OCI-LY1 (cell line): ENCODE measurements at regions not wholly inside any gene's neighbourhood (a gene's known extent, or its start where the extent isn't known, plus 50 kb on each side); places are given as distances from the start of the nearest gene placed in this dataset.

Experiments used
- H2AFZ ChIP-seq: fragments of 200-600 bp; sonication (generic), shearing (Covaris generic); 2 replicates; pipeline ENCODE4 v1.6.0; 2014; ENCODE audit warnings: antibody characterized with exemption, mild to moderate bottlenecking, low read length
- H3F3A ChIP-seq: fragments of 200-600 bp; sonication (generic), shearing (Covaris generic); 2 replicates; pipeline ENCODE4 v1.6.0; 2014; ENCODE audit warnings: mild to moderate bottlenecking, antibody characterized with exemption, low read length, moderate library complexity; ENCODE audit not compliant: insufficient read depth
- H3K27ac ChIP-seq: fragments of 200-600 bp; sonication (generic); 2 replicates; pipeline ENCODE4 v1.5.1; 2014; ENCODE audit warnings: low read length, mixed run types, mild to moderate bottlenecking, low read depth; ENCODE audit not compliant: poor library complexity, severe bottlenecking
- H3K27me3 ChIP-seq: fragments of 200-600 bp; sonication (generic); 2 replicates; pipeline ENCODE4 v1.6.0; 2014; ENCODE audit warnings: antibody characterized with exemption, mild to moderate bottlenecking, low read length, moderate library complexity; ENCODE audit not compliant: insufficient read depth
- H3K36me3 ChIP-seq: fragments of 200-600 bp; sonication (generic); 2 replicates; pipeline ENCODE4 v1.6.1; 2014; ENCODE audit warnings: mild to moderate bottlenecking, antibody characterized with exemption, low read length, moderate library complexity, mixed read lengths; ENCODE audit not compliant: insufficient read depth
- H3K4me1 ChIP-seq: fragments of 200-600 bp; sonication (generic); 2 replicates; pipeline ENCODE4 v1.5.1; 2014; ENCODE audit warnings: mild to moderate bottlenecking, low read length, moderate library complexity; ENCODE audit not compliant: insufficient read depth, severe bottlenecking
- H3K4me2 ChIP-seq: fragments of 200-600 bp; sonication (generic), shearing (Covaris generic); 2 replicates; pipeline ENCODE4 v1.6.1; 2014; ENCODE audit warnings: low read length
- H3K4me3 ChIP-seq: fragments of 200-600 bp; sonication (generic); 2 replicates; pipeline ENCODE4 v1.5.1; 2014; ENCODE audit warnings: low read length, low read depth, mild to moderate bottlenecking, mixed read lengths; ENCODE audit not compliant: poor library complexity, severe bottlenecking
- H3K79me2 ChIP-seq: fragments of 200-600 bp; shearing (Covaris generic); 2 replicates; pipeline ENCODE4 v1.6.1; 2016; ENCODE audit warnings: mixed run types, low read length, mixed read lengths; ENCODE audit not compliant: insufficient read depth
- H3K9ac ChIP-seq: fragments of 200-600 bp; sonication (generic), shearing (Covaris generic); 2 replicates; pipeline ENCODE4 v1.6.1; 2014; ENCODE audit warnings: mild to moderate bottlenecking, low read length, mixed read lengths
- H3K9me2 ChIP-seq: fragments of 200-600 bp; sonication (generic), shearing (Covaris generic); 2 replicates; pipeline ENCODE4 v1.6.1; 2014; ENCODE audit warnings: low read depth, mild to moderate bottlenecking, low read length, mixed read lengths
- H3K9me3 ChIP-seq: fragments of 200-600 bp; shearing (Covaris generic); 2 replicates; pipeline ENCODE4 v1.6.1; 2014; ENCODE audit warnings: low read length, mixed read lengths
- H4K20me1 ChIP-seq: fragments of 200-600 bp; sonication (generic), shearing (Covaris generic); 2 replicates; pipeline ENCODE4 v1.6.0; 2016; ENCODE audit warnings: mild to moderate bottlenecking, low read length; ENCODE audit not compliant: insufficient read depth
- EZH2 ChIP-seq: fragments of 200-600 bp; sonication (generic), shearing (Covaris generic); IDR thresholded peaks from 2 replicates; pipeline ENCODE4 v1.8.0; 2017; ENCODE audit warnings: borderline replicate concordance, mixed run types, mild to moderate bottlenecking, antibody characterized with exemption, low read length, moderate library complexity, mixed read lengths
- TF ChIP-seq, protein P1 (sequence below): fragments of 200-600 bp; sonication (generic), shearing (Covaris generic); IDR thresholded peaks from 2 replicates; pipeline ENCODE4 v1.5.1; 2017; ENCODE audit warnings: mild to moderate bottlenecking, antibody characterized with exemption, low read length, moderate library complexity, mixed read lengths

DNA sequence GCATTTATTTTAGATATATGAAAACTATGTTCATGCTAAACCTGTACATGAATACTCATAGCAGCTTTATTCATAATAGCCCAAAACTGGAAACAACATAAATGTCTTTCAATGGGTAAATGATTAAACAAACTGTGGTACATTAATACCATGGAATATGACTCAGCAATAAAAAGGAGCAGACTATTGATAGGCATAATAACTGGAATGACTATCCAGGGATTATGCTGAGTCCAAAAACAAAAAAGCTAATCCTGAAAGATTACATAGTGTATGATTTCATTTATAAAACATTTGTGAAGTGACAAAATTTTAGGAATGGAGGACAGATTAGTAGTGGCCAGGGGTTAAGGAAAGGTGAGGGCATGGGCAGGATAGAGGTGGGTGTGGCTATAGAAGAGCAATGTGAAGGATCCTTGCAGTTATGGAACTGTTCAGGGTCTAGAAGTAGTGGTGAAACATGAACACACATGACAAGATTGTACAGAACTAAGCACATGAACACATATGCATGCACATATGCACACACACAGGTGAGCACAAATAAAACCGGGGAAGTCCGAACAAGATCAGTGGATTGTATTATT, 61.1 kb upstream of the CDKN3 start:
- Histone ChIP-seq H3K27me3 (no peaks in the 10 kb centered on the region), H2AFZ (no peak overlapping the region), H4K20me1 (no peaks in the 10 kb centered on the region), H3K9me3 (no peaks in the 10 kb centered on the region), H3K27ac (no peak overlapping the region), H3K4me2 (no peak overlapping the region), H3K9me2 (no peaks in the 10 kb centered on the region; the same call in 1 of the 2 replicates), H3K79me2 (no peaks in the 10 kb centered on the region), H3K4me3 (no peak overlapping the region), H3K4me1 (no peaks in the 10 kb centered on the region), H3K36me3 (no peaks in the 10 kb centered on the region), H3K9ac (no peak overlapping the region), H3F3A (no peaks in the 10 kb centered on the region)
- TF ChIP-seq, protein P1, sequence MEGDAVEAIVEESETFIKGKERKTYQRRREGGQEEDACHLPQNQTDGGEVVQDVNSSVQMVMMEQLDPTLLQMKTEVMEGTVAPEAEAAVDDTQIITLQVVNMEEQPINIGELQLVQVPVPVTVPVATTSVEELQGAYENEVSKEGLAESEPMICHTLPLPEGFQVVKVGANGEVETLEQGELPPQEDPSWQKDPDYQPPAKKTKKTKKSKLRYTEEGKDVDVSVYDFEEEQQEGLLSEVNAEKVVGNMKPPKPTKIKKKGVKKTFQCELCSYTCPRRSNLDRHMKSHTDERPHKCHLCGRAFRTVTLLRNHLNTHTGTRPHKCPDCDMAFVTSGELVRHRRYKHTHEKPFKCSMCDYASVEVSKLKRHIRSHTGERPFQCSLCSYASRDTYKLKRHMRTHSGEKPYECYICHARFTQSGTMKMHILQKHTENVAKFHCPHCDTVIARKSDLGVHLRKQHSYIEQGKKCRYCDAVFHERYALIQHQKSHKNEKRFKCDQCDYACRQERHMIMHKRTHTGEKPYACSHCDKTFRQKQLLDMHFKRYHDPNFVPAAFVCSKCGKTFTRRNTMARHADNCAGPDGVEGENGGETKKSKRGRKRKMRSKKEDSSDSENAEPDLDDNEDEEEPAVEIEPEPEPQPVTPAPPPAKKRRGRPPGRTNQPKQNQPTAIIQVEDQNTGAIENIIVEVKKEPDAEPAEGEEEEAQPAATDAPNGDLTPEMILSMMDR, result no peak
- TF ChIP-seq EZH2, result no peak

DNA sequence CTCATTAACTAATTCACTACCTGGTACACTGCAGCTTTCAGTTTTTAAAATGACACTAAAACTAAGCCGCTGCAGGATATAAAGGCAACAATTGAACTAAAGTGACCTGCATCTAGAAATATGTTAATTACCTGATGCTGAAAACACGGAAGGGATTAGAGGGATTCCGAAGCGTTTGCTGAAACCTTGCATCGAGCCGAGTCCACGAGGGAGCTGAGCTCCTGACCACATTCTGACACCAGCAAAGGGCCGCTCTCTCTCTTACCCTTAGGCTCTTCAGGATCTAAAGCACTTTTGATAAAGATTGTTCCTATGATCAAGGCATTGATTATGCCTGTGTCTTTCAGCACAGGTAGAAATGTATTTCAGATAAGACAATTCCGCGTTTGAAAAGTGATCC, 59.5 kb upstream of the CDKN3 start:
- Histone ChIP-seq H3K27ac (no peak overlapping the region), H3F3A (no peaks in the 10 kb centered on the region), H3K4me1 (no peaks in the 10 kb centered on the region), H3K9me2 (no peaks in the 10 kb centered on the region; the same call in 1 of the 2 replicates), H4K20me1 (no peaks in the 10 kb centered on the region), H3K4me3 (no peak overlapping the region), H3K79me2 (no peaks in the 10 kb centered on the region), H2AFZ (no peak overlapping the region), H3K9me3 (no peaks in the 10 kb centered on the region), H3K27me3 (no peaks in the 10 kb centered on the region), H3K4me2 (no peak overlapping the region), H3K9ac (no peak overlapping the region), H3K36me3 (no peaks in the 10 kb centered on the region)
- TF ChIP-seq, protein P1, result no peak
- no peak for TF ChIP-seq EZH2

DNA sequence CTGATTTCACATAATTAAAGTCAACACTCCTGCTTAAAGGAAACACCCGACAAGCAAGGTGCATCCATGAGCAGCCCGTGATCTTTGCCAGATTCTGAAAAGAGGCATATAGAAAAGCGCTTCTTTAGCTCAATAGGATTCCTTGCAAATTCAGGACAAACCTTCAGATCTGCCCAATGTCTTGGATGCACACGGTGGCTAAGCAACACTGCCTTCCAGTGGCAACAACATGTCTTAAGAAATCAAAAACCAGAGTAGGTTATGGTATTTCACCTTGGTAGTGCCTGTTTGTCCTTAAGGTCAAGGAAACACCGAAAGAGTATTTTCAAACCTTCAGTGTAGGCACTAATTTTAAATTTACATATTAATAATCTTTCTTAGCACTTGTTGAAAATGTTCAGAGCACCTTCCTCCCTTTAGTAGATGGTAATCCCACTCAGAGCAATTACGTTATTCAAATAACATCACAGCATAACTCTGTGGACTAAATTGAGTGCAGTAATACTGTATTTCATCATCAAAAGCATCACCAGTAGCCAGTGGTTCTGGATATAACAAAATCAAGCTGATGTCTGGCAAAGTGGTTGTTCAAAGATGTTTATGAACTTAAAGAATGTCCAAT, 58.0 kb upstream of the CDKN3 start:
- H3F3A ChIP-seq, result no peaks in the 10 kb centered on the region
- no peak overlapping the region for H3K4me2 ChIP-seq
- H3K27me3 ChIP-seq, result no peaks in the 10 kb centered on the region
- no peaks in the 10 kb centered on the region for H3K9me3 ChIP-seq
- H3K79me2 ChIP-seq, result no peaks in the 10 kb centered on the region
- no peaks in the 10 kb centered on the region for H3K4me1 ChIP-seq
- no peaks in the 10 kb centered on the region for H4K20me1 ChIP-seq
- no peaks in the 10 kb centered on the region; the same call in 1 of the 2 replicates for H3K9me2 ChIP-seq
- H3K36me3 ChIP-seq, result no peaks in the 10 kb centered on the region
- TF ChIP-seq EZH2, result no peak
- TF ChIP-seq, protein P1, result no peak
- H3K27ac ChIP-seq, result no peak overlapping the region
- H3K9ac ChIP-seq, result no peak overlapping the region
- H3K4me3 ChIP-seq, result no peak overlapping the region
- no peak overlapping the region for H2AFZ ChIP-seq
